SU-DHL-6 (cell line): ENCODE measurements at regions not wholly inside any gene's neighbourhood (a gene's known extent, or its start where the extent isn't known, plus 50 kb on each side); places are given as distances from the start of the nearest gene placed in this dataset.

Experiments
- H2AFZ ChIP-seq: fragments of 200-600 bp; sonication (generic); 2 replicates; pipeline ENCODE4 v1.6.1; 2014; ENCODE audit warnings: low read depth, mild to moderate bottlenecking, moderate library complexity, mixed read lengths, antibody characterized with exemption, low read length; ENCODE audit not compliant: severe bottlenecking
- H3F3A ChIP-seq: fragments of 200-600 bp; shearing (Covaris generic); 2 replicates; pipeline ENCODE4 v1.6.0; 2016; ENCODE audit warnings: antibody characterized with exemption, mild to moderate bottlenecking; ENCODE audit not compliant: insufficient read depth
- H3K27ac ChIP-seq: fragments of 200-600 bp; sonication (generic); 2 replicates; pipeline ENCODE4 v1.5.1; 2016; ENCODE audit warnings: low read depth, mild to moderate bottlenecking, low read length, moderate library complexity, mixed read lengths
- H3K27me3 ChIP-seq: fragments of 200-600 bp; sonication (generic), shearing (Covaris generic); 2 replicates; pipeline ENCODE4 v1.6.0; 2014; ENCODE audit warnings: mild to moderate bottlenecking, low read length
- H3K36me3 ChIP-seq: fragments of 200-600 bp; sonication (generic); 2 replicates; pipeline ENCODE4 v1.6.1; 2014; ENCODE audit warnings: mild to moderate bottlenecking, low read length, mixed read lengths
- H3K4me2 ChIP-seq: fragments of 300-600, 200-600 bp; shearing (Covaris generic), sonication (generic); 2 replicates; pipeline ENCODE4 v1.6.0; 2014; ENCODE audit warnings: low read length, low read depth, mild to moderate bottlenecking; ENCODE audit not compliant: poor library complexity, severe bottlenecking
- H3K4me3 ChIP-seq: fragments of 200-600 bp; sonication (generic); 2 replicates; pipeline ENCODE4 v1.5.1; 2014; ENCODE audit warnings: antibody characterized with exemption, low read length, mild to moderate bottlenecking, mixed read lengths; ENCODE audit not compliant: insufficient read depth, poor library complexity, severe bottlenecking
- H3K79me2 ChIP-seq: fragments of 200-600 bp; sonication (generic); 2 replicates; pipeline ENCODE4 v1.6.1; 2014; ENCODE audit warnings: mild to moderate bottlenecking, low read length, moderate library complexity; ENCODE audit not compliant: insufficient read depth
- H3K9ac ChIP-seq: fragments of 200-600 bp; sonication (generic); 2 replicates; pipeline ENCODE4 v1.7.0; 2014; ENCODE audit warnings: mild to moderate bottlenecking, low read length
- H3K9me2 ChIP-seq: fragments of 200-600 bp; sonication (generic); replicated peaks from 2 replicates; pipeline ENCODE4 v1.6.1; 2014; ENCODE audit warnings: low read length; ENCODE audit not compliant: insufficient read depth
- H3K9me3 ChIP-seq: fragments of 200-600 bp; sonication (generic); 2 replicates; pipeline ENCODE4 v1.6.1; 2014; ENCODE audit warnings: low read length, mixed read lengths; ENCODE audit not compliant: insufficient read depth
- H4K20me1 ChIP-seq: fragments of 200-600 bp; sonication (generic); 2 replicates; pipeline ENCODE4 v1.6.1; 2014; ENCODE audit warnings: low read depth, mild to moderate bottlenecking, antibody characterized with exemption, low read length, moderate library complexity, mixed read lengths
- EZH2phosphoT487 ChIP-seq: fragments of 200-600 bp; sonication (generic), shearing (Covaris generic); conservative IDR thresholded peaks from 2 replicates; pipeline ENCODE4 v1.6.1; 2018; ENCODE audit warnings: mild to moderate bottlenecking, antibody characterized with exemption, low read length, moderate library complexity, mixed read lengths
- TF ChIP-seq, protein P1 (sequence below): fragments of 200-600 bp; sonication (generic); IDR thresholded peaks from one replicate; pipeline ENCODE4 v1.5.1; 2017; ENCODE audit warnings: antibody characterized with exemption, mild to moderate bottlenecking, low read length, moderate library complexity; ENCODE audit not compliant: insufficient read depth, poor library complexity, severe bottlenecking

- Histone ChIP-seq H3K9ac (no peak overlapping the region), H3K27me3 (no peaks in the 10 kb centered on the region), H3K4me2 (no peak overlapping the region), H2AFZ (no peak overlapping the region), H3K9me2 (no peaks in the 10 kb centered on the region), H3K79me2 (no peaks in the 10 kb centered on the region), H3K9me3 (no peaks in the 10 kb centered on the region), H3K4me3 (no peak overlapping the region), H3K36me3 (peaks cover 2% of the 10 kb centered on the region; the same call in 1 of the 2 replicates), H4K20me1 (no peaks in the 10 kb centered on the region), H3K27ac (no peak overlapping the region), H3F3A (no peaks in the 10 kb centered on the region)
- TF ChIP-seq, protein P1, sequence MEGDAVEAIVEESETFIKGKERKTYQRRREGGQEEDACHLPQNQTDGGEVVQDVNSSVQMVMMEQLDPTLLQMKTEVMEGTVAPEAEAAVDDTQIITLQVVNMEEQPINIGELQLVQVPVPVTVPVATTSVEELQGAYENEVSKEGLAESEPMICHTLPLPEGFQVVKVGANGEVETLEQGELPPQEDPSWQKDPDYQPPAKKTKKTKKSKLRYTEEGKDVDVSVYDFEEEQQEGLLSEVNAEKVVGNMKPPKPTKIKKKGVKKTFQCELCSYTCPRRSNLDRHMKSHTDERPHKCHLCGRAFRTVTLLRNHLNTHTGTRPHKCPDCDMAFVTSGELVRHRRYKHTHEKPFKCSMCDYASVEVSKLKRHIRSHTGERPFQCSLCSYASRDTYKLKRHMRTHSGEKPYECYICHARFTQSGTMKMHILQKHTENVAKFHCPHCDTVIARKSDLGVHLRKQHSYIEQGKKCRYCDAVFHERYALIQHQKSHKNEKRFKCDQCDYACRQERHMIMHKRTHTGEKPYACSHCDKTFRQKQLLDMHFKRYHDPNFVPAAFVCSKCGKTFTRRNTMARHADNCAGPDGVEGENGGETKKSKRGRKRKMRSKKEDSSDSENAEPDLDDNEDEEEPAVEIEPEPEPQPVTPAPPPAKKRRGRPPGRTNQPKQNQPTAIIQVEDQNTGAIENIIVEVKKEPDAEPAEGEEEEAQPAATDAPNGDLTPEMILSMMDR = no peak
- no peak for TF ChIP-seq EZH2phosphoT487
Measured at GRCh38 chr1:74933500-74933899, 200.5 kb downstream of the TYW3 start.

- no peaks in the 10 kb centered on the region for H3K79me2 ChIP-seq
- no peaks in the 10 kb centered on the region for H4K20me1 ChIP-seq
- H3K27ac ChIP-seq = no peak overlapping the region
- TF ChIP-seq EZH2phosphoT487 = no peak
- TF ChIP-seq, protein P1 = no peak
- no peak overlapping the region for H3K4me3 ChIP-seq
- H3K9me3 ChIP-seq = no peaks in the 10 kb centered on the region
- H3K9me2 ChIP-seq = no peaks in the 10 kb centered on the region
- no peak overlapping the region for H2AFZ ChIP-seq
- H3K27me3 ChIP-seq = no peaks in the 10 kb centered on the region
- H3F3A ChIP-seq = no peaks in the 10 kb centered on the region
- peaks cover 2% of the 10 kb centered on the region; the same call in 1 of the 2 replicates for H3K36me3 ChIP-seq
- no peak overlapping the region for H3K4me2 ChIP-seq
- H3K9ac ChIP-seq = no peak overlapping the region
Measured at GRCh38 chr1:74935446-74935845, 198.7 kb upstream of the LHX8 start.

DNA sequence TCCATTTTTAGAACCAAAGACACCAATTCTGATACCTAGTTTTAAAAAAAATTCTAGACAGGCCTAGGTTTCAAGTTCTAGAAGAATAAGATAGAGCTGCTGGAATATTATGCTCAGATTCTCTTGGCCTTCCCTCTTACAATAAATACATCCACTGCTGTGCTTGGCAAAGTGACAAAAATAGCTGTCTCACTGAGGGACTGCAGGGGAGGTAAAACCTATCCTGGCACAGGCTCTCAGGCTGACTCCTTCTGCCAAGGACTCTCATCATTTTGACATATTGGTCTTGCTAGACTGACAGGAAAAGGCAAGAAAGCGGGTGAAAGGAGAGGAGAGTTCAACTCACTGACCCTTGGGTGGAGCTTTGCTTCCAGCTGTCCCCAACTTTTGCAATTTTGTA lies 197.0 kb upstream of the LHX8 start:
- Histone ChIP-seq H2AFZ (no peak overlapping the region), H3K9me2 (no peaks in the 10 kb centered on the region), H3K36me3 (no peaks in the 10 kb centered on the region; the same call in 1 of the 2 replicates), H4K20me1 (no peaks in the 10 kb centered on the region), H3K4me3 (no peak overlapping the region), H3K27ac (no peak overlapping the region), H3K27me3 (no peaks in the 10 kb centered on the region), H3K9me3 (no peaks in the 10 kb centered on the region), H3K4me2 (no peak overlapping the region), H3K79me2 (no peaks in the 10 kb centered on the region), H3F3A (no peaks in the 10 kb centered on the region), H3K9ac (no peak overlapping the region)
- TF ChIP-seq EZH2phosphoT487 = no peak
- TF ChIP-seq, protein P1 = no peak

GRCh38 chr1:74943046-74943445 lies 191.1 kb upstream of the LHX8 start:
- no peaks in the 10 kb centered on the region for H3K79me2 ChIP-seq
- TF ChIP-seq EZH2phosphoT487 = no peak
- TF ChIP-seq, protein P1 = no peak

More at GRCh38 chr1:74943046-74943445, 191.1 kb upstream of the LHX8 start:
- no peak overlapping the region for H2AFZ ChIP-seq
- H3K4me3 ChIP-seq = no peak overlapping the region
- no peaks in the 10 kb centered on the region for H3K27me3 ChIP-seq
- no peak overlapping the region for H3K9ac ChIP-seq
- no peak overlapping the region for H3K4me2 ChIP-seq
- H3K9me3 ChIP-seq = no peaks in the 10 kb centered on the region
- H3F3A ChIP-seq = no peaks in the 10 kb centered on the region
- no peaks in the 10 kb centered on the region for H4K20me1 ChIP-seq
- no peak overlapping the region for H3K27ac ChIP-seq
- H3K36me3 ChIP-seq = no peaks in the 10 kb centered on the region
- no peaks in the 10 kb centered on the region for H3K9me2 ChIP-seq
